ENCODE measurements at regions not wholly inside any gene's neighbourhood (a gene's known extent, or its start where the extent isn't known, plus 50 kb on each side); places are given as distances from the start of the nearest gene placed in this dataset.

- WGBS, 2 experiments = 92 to 94% methylated on average over 4 of the region's 4 CpGs
- H3K27me3 ChIP-seq (ENCODE audit: control insufficient read depth, insufficient read depth, low read length, poor library complexity, severe bottlenecking) = no peaks in the 10 kb centered on the region
- no peak overlapping the region for H3K27ac ChIP-seq (ENCODE audit: insufficient read depth, low read depth, low read length, poor library complexity, severe bottlenecking)
- H3K9me3 ChIP-seq (ENCODE audit: control insufficient read depth, low read length) = no peaks in the 10 kb centered on the region
- H3K4me3 ChIP-seq (ENCODE audit: insufficient read depth, low read depth, low read length) = no peak overlapping the region
- H3K4me1 ChIP-seq (ENCODE audit: control insufficient read depth, insufficient read depth, low read length) = no peaks in the 10 kb centered on the region
- no peaks in the 10 kb centered on the region for H3K36me3 ChIP-seq (ENCODE audit: control insufficient read depth, insufficient read depth, low read length)
Measured at GRCh38 chr13:67990868-67991267, 760.7 kb upstream of the PCDH9 start.

GRCh38 chr13:67986234-67986633, 756.1 kb upstream of the PCDH9 start:
- Histone ChIP-seq H3K27me3 (ENCODE audit: control insufficient read depth, insufficient read depth, low read length, poor library complexity, severe bottlenecking) (no peaks in the 10 kb centered on the region), H3K36me3 (ENCODE audit: control insufficient read depth, insufficient read depth, low read length) (no peaks in the 10 kb centered on the region), H3K4me1 (ENCODE audit: control insufficient read depth, insufficient read depth, low read length) (no peaks in the 10 kb centered on the region), H3K27ac (ENCODE audit: insufficient read depth, low read depth, low read length, poor library complexity, severe bottlenecking) (no peak overlapping the region), H3K4me3 (ENCODE audit: insufficient read depth, low read depth, low read length) (no peak overlapping the region), H3K9me3 (ENCODE audit: control insufficient read depth, low read length) (no peaks in the 10 kb centered on the region)
- 82 to 100% methylated on average over 1 of the region's 1 CpG for WGBS, 2 experiments

- Histone ChIP-seq H3K4me3 (ENCODE audit: insufficient read depth, low read depth, low read length) (no peak overlapping the region), H3K27me3 (ENCODE audit: control insufficient read depth, insufficient read depth, low read length, poor library complexity, severe bottlenecking) (no peaks in the 10 kb centered on the region), H3K9me3 (ENCODE audit: control insufficient read depth, low read length) (no peaks in the 10 kb centered on the region), H3K4me1 (ENCODE audit: control insufficient read depth, insufficient read depth, low read length) (no peaks in the 10 kb centered on the region), H3K36me3 (ENCODE audit: control insufficient read depth, insufficient read depth, low read length) (no peaks in the 10 kb centered on the region), H3K27ac (ENCODE audit: insufficient read depth, low read depth, low read length, poor library complexity, severe bottlenecking) (no peak overlapping the region)
- 95 to 96% methylated on average over 2 of the region's 2 CpGs for WGBS, 2 experiments
Measured at GRCh38 chr13:67977066-67977465, 746.9 kb upstream of the PCDH9 start.

GRCh38 chr13:67971291-67971690, 741.2 kb upstream of the PCDH9 start:
- 93 to 100% methylated on average over 5 of the region's 5 CpGs for WGBS, 2 experiments
- Histone ChIP-seq H3K27me3 (ENCODE audit: control insufficient read depth, insufficient read depth, low read length, poor library complexity, severe bottlenecking) (no peaks in the 10 kb centered on the region), H3K4me1 (ENCODE audit: control insufficient read depth, insufficient read depth, low read length) (no peaks in the 10 kb centered on the region), H3K9me3 (ENCODE audit: control insufficient read depth, low read length) (no peaks in the 10 kb centered on the region), H3K4me3 (ENCODE audit: insufficient read depth, low read depth, low read length) (no peak overlapping the region), H3K36me3 (ENCODE audit: control insufficient read depth, insufficient read depth, low read length) (no peaks in the 10 kb centered on the region), H3K27ac (ENCODE audit: insufficient read depth, low read depth, low read length, poor library complexity, severe bottlenecking) (no peak overlapping the region)

- H3K27ac ChIP-seq (ENCODE audit: insufficient read depth, low read depth, low read length, poor library complexity, severe bottlenecking) = no peak overlapping the region
- no peaks in the 10 kb centered on the region for H3K9me3 ChIP-seq (ENCODE audit: control insufficient read depth, low read length)
- H3K4me3 ChIP-seq (ENCODE audit: insufficient read depth, low read depth, low read length) = no peak overlapping the region
- no peaks in the 10 kb centered on the region for H3K4me1 ChIP-seq (ENCODE audit: control insufficient read depth, insufficient read depth, low read length)
- no peaks in the 10 kb centered on the region for H3K36me3 ChIP-seq (ENCODE audit: control insufficient read depth, insufficient read depth, low read length)
- 83 to 100% methylated on average over 1 of the region's 1 CpG for WGBS, 2 experiments
- H3K27me3 ChIP-seq (ENCODE audit: control insufficient read depth, insufficient read depth, low read length, poor library complexity, severe bottlenecking) = no peaks in the 10 kb centered on the region
Measured at GRCh38 chr13:67967031-67967430, 736.9 kb upstream of the PCDH9 start.

- Histone ChIP-seq H3K36me3 (ENCODE audit: control insufficient read depth, insufficient read depth, low read length) (no peaks in the 10 kb centered on the region), H3K4me3 (ENCODE audit: insufficient read depth, low read depth, low read length) (no peak overlapping the region), H3K27me3 (ENCODE audit: control insufficient read depth, insufficient read depth, low read length, poor library complexity, severe bottlenecking) (no peaks in the 10 kb centered on the region), H3K9me3 (ENCODE audit: control insufficient read depth, low read length) (no peaks in the 10 kb centered on the region), H3K27ac (ENCODE audit: insufficient read depth, low read depth, low read length, poor library complexity, severe bottlenecking) (no peak overlapping the region), H3K4me1 (ENCODE audit: control insufficient read depth, insufficient read depth, low read length) (no peaks in the 10 kb centered on the region)
- 58 to 78% methylated on average over 1 of the region's 1 CpG for WGBS, 2 experiments
Measured at GRCh38 chr13:67966065-67966464, 735.9 kb upstream of the PCDH9 start.

- Histone ChIP-seq H3K4me1 (ENCODE audit: control insufficient read depth, insufficient read depth, low read length) (no peaks in the 10 kb centered on the region), H3K27ac (ENCODE audit: insufficient read depth, low read depth, low read length, poor library complexity, severe bottlenecking) (no peak overlapping the region), H3K36me3 (ENCODE audit: control insufficient read depth, insufficient read depth, low read length) (no peaks in the 10 kb centered on the region), H3K9me3 (ENCODE audit: control insufficient read depth, low read length) (no peaks in the 10 kb centered on the region), H3K27me3 (ENCODE audit: control insufficient read depth, insufficient read depth, low read length, poor library complexity, severe bottlenecking) (no peaks in the 10 kb centered on the region), H3K4me3 (ENCODE audit: insufficient read depth, low read depth, low read length) (no peak overlapping the region)
- WGBS, 2 experiments = 84 to 87% methylated on average over 1 of the region's 1 CpG
Measured at GRCh38 chr13:67964986-67965385, 734.9 kb upstream of the PCDH9 start.

- Histone ChIP-seq H3K4me1 (ENCODE audit: control insufficient read depth, insufficient read depth, low read length) (no peaks in the 10 kb centered on the region), H3K4me3 (ENCODE audit: insufficient read depth, low read depth, low read length) (no peak overlapping the region), H3K27ac (ENCODE audit: insufficient read depth, low read depth, low read length, poor library complexity, severe bottlenecking) (no peak overlapping the region), H3K36me3 (ENCODE audit: control insufficient read depth, insufficient read depth, low read length) (no peaks in the 10 kb centered on the region), H3K9me3 (ENCODE audit: control insufficient read depth, low read length) (no peaks in the 10 kb centered on the region), H3K27me3 (ENCODE audit: control insufficient read depth, insufficient read depth, low read length, poor library complexity, severe bottlenecking) (no peaks in the 10 kb centered on the region)
- no CpG with 5 or more reads among the region's 2 CpGs for WGBS, 2 experiments
Measured at GRCh38 chr13:67964091-67964490, 734.0 kb upstream of the PCDH9 start.

GRCh38 chr13:67961331-67961730, 731.2 kb upstream of the PCDH9 start:
- H3K27me3 ChIP-seq (ENCODE audit: control insufficient read depth, insufficient read depth, low read length, poor library complexity, severe bottlenecking) = no peaks in the 10 kb centered on the region

GRCh38 chr13:67951431-67951830, 721.3 kb upstream of the PCDH9 start:
- no peak overlapping the region for H3K27ac ChIP-seq (ENCODE audit: insufficient read depth, low read depth, low read length, poor library complexity, severe bottlenecking)
- H3K4me3 ChIP-seq (ENCODE audit: insufficient read depth, low read depth, low read length) = no peak overlapping the region
- no peaks in the 10 kb centered on the region for H3K36me3 ChIP-seq (ENCODE audit: control insufficient read depth, insufficient read depth, low read length)
- H3K4me1 ChIP-seq (ENCODE audit: control insufficient read depth, insufficient read depth, low read length) = no peaks in the 10 kb centered on the region
- WGBS, 2 experiments = 95 to 97% methylated on average over 2 of the region's 2 CpGs
- H3K9me3 ChIP-seq (ENCODE audit: control insufficient read depth, low read length) = no peaks in the 10 kb centered on the region
- H3K27me3 ChIP-seq (ENCODE audit: control insufficient read depth, insufficient read depth, low read length, poor library complexity, severe bottlenecking) = no peaks in the 10 kb centered on the region

More at GRCh38 chr13:67961331-67961730, 731.2 kb upstream of the PCDH9 start:
- H3K36me3 ChIP-seq (ENCODE audit: control insufficient read depth, insufficient read depth, low read length) = no peaks in the 10 kb centered on the region
- 81 to 90% methylated on average over 2 of the region's 2 CpGs for WGBS, 2 experiments
- H3K4me3 ChIP-seq (ENCODE audit: insufficient read depth, low read depth, low read length) = no peak overlapping the region
- H3K9me3 ChIP-seq (ENCODE audit: control insufficient read depth, low read length) = no peaks in the 10 kb centered on the region
- no peaks in the 10 kb centered on the region for H3K4me1 ChIP-seq (ENCODE audit: control insufficient read depth, insufficient read depth, low read length)
- no peak overlapping the region for H3K27ac ChIP-seq (ENCODE audit: insufficient read depth, low read depth, low read length, poor library complexity, severe bottlenecking)

- WGBS, 2 experiments = 82 to 92% methylated on average over 1 of the region's 3 CpGs
- Histone ChIP-seq H3K27me3 (ENCODE audit: control insufficient read depth, insufficient read depth, low read length, poor library complexity, severe bottlenecking) (no peaks in the 10 kb centered on the region), H3K4me3 (ENCODE audit: insufficient read depth, low read depth, low read length) (no peak overlapping the region), H3K9me3 (ENCODE audit: control insufficient read depth, low read length) (no peaks in the 10 kb centered on the region), H3K4me1 (ENCODE audit: control insufficient read depth, insufficient read depth, low read length) (no peaks in the 10 kb centered on the region), H3K27ac (ENCODE audit: insufficient read depth, low read depth, low read length, poor library complexity, severe bottlenecking) (no peak overlapping the region), H3K36me3 (ENCODE audit: control insufficient read depth, insufficient read depth, low read length) (no peaks in the 10 kb centered on the region)
Measured at GRCh38 chr13:67950603-67951002, 720.5 kb upstream of the PCDH9 start.
